SK-N-SH (cell line): ENCODE measurements at regions not wholly inside any gene's neighbourhood (a gene's known extent, or its start where the extent isn't known, plus 50 kb on each side); places are given as distances from the start of the nearest gene placed in this dataset.

Experiments used
- CTCF ChIA-PET: fragments of 300-600, 350-600 bp; formaldehyde crosslinking; extraction: SDS; loops from one replicate; lab custom pipeline; 2021; lab: Yijun Ruan, JAX
- POLR2A ChIA-PET: fragments of 350-600 bp; sonication (Branson Sonifier 250); formaldehyde crosslinking; extraction: SDS; loops from one replicate; lab custom pipeline; 2020; ENCODE audit warnings: antibody characterized with exemption, inconsistent platforms; lab: Yijun Ruan, JAX
- DNase-seq: peaks from one replicate; pipeline ENCODE4 v3.0.0; 2012
- H2AFZ ChIP-seq: fragments of 200-600 bp; sonication (generic); 2 replicates; pipeline ENCODE4 v1.8.1; 2016; ENCODE audit warnings: antibody characterized with exemption, mild to moderate bottlenecking, low read depth
- H3F3A ChIP-seq: fragments of 200-600 bp; sonication (generic); replicated peaks from 2 replicates; pipeline ENCODE3; 2016; ENCODE audit warnings: antibody characterized with exemption, mild to moderate bottlenecking; ENCODE audit not compliant: insufficient read depth
- H3K27ac ChIP-seq, 2 experiments: fragments of 200-500 bp in 1 of 2; fragments of 200-600 bp in 1 of 2; sonication (Bioruptor generic) in 1 of 2; sonication (generic), shearing (Covaris generic) in 1 of 2; 2 replicates each; pipeline versions ENCODE4 v1.5.1 to v1.6.1; 2014 to 2016; ENCODE audit warnings: low read depth in 2 of 2, inconsistent platforms in 1 of 2, low read length in 1 of 2, mild to moderate bottlenecking in 1 of 2, mixed read lengths in 1 of 2
- H3K27me3 ChIP-seq: fragments of 200-600 bp; sonication (generic), shearing (Covaris generic); 2 replicates; pipeline ENCODE4 v1.6.1; 2016; ENCODE audit warnings: mixed run types; ENCODE audit not compliant: insufficient read depth
- H3K36me3 ChIP-seq, 2 experiments: fragments of 200-500 bp in 1 of 2; fragments of 200-600 bp in 1 of 2; sonication (Bioruptor generic) in 1 of 2; sonication (generic) in 1 of 2; replicated peaks in 1 of 2; 2 replicates each; pipeline versions ENCODE3 to v1.5.1; 2014 to 2016; ENCODE audit warnings: low read length in 1 of 2, mild to moderate bottlenecking in 1 of 2; ENCODE audit not compliant: insufficient read depth in 2 of 2, control insufficient read depth in 1 of 2
- H3K4me1 ChIP-seq, 2 experiments: fragments of 200-500 bp in 1 of 2; fragments of 200-600 bp in 1 of 2; sonication (Bioruptor generic) in 1 of 2; sonication (generic), shearing (Covaris generic) in 1 of 2; 2 replicates each; pipeline versions ENCODE4 v1.5.1 to v1.6.1; 2014 to 2016; ENCODE audit warnings: low read depth in 1 of 2, low read length in 1 of 2, mixed run types in 1 of 2; ENCODE audit not compliant: insufficient read depth in 2 of 2, control insufficient read depth in 1 of 2
- H3K4me2 ChIP-seq: fragments of 200-600 bp; sonication (generic), shearing (Covaris generic); 2 replicates; pipeline ENCODE4 v1.6.1; 2017; ENCODE audit warnings: mixed run types
- H3K4me3 ChIP-seq, 2 experiments: fragments of 200-500 bp in 1 of 2; fragments of 200-600 bp in 1 of 2; sonication (Bioruptor generic) in 1 of 2; sonication (generic), shearing (Covaris generic) in 1 of 2; 2 replicates each; pipeline versions ENCODE4 v1.5.1 to v1.8.1; 2014 to 2016; ENCODE audit warnings: low read depth in 2 of 2, inconsistent platforms in 1 of 2, low read length in 1 of 2, mild to moderate bottlenecking in 1 of 2, mixed read lengths in 1 of 2, moderate library complexity in 1 of 2
- H3K79me2 ChIP-seq: fragments of 200-600 bp; sonication (generic); 2 replicates; pipeline ENCODE4 v1.8.1; 2017; ENCODE audit warnings: mild to moderate bottlenecking; ENCODE audit not compliant: insufficient read depth
- H3K9ac ChIP-seq: fragments of 200-600 bp; sonication (generic); 2 replicates; pipeline ENCODE4 v1.6.1; 2017; ENCODE audit warnings: mixed run types
- H3K9me2 ChIP-seq: fragments of 200-600 bp; sonication (generic); 2 replicates; pipeline ENCODE4 v1.6.1; 2017; ENCODE audit warnings: mixed run types
- H3K9me3 ChIP-seq: fragments of 200-600 bp; sonication (generic); 2 replicates; pipeline ENCODE4 v1.6.1; 2017; ENCODE audit warnings: mixed run types, mild to moderate bottlenecking, moderate library complexity
- H4K20me1 ChIP-seq: fragments of 200-600 bp; sonication (generic); 2 replicates; pipeline ENCODE4 v1.6.1; 2017; ENCODE audit warnings: mild to moderate bottlenecking, mixed run types; ENCODE audit not compliant: insufficient read depth
- CHD2 ChIP-seq: fragments of 150-350 bp; IDR thresholded peaks from 2 replicates; pipeline ENCODE4 v1.6.1; 2018; ENCODE audit warnings: low read length; ENCODE audit not compliant: partially characterized antibody
- EP300 ChIP-seq, 2 experiments: IDR thresholded peaks; 2 replicates each; pipeline versions ENCODE4 v1.4.0 to v1.6.1; 2012; ENCODE audit warnings: borderline replicate concordance in 1 of 2, low read depth in 1 of 2, low read length in 1 of 2
- EZH2phosphoT487 ChIP-seq: fragments of 200-600 bp; sonication (generic); IDR thresholded peaks from 2 replicates; pipeline ENCODE4 v1.6.1; 2017; ENCODE audit warnings: low read depth, mixed run types, mild to moderate bottlenecking, antibody characterized with exemption, moderate library complexity, borderline replicate concordance
- FOSL2 ChIP-seq: IDR thresholded peaks from 2 replicates; pipeline ENCODE4 v1.4.0; 2012; ENCODE audit warnings: low read depth, mild to moderate bottlenecking, moderate library complexity, borderline replicate concordance
- GATA2 ChIP-seq: sonication (generic); formaldehyde crosslinking; IDR thresholded peaks from 2 replicates; pipeline ENCODE4 v1.5.0; 2020; ENCODE audit warnings: mild to moderate bottlenecking, missing genetic modification reagents
- JUND ChIP-seq: IDR thresholded peaks from 2 replicates; pipeline ENCODE4 v1.4.0; 2012
- MXI1 ChIP-seq: IDR thresholded peaks from 2 replicates; pipeline ENCODE4 v1.6.1; 2012; ENCODE audit warnings: mild to moderate bottlenecking, low read depth, low read length, improper control_type of control experiment
- NFIC ChIP-seq: IDR thresholded peaks from 2 replicates; pipeline ENCODE4 v1.4.0; 2012; ENCODE audit warnings: borderline replicate concordance
- NRF1 ChIP-seq: IDR thresholded peaks from 2 replicates; pipeline ENCODE4 v1.6.1; 2012; ENCODE audit warnings: low read depth, mild to moderate bottlenecking, low read length
- POLR2AphosphoS5 ChIP-seq: IDR thresholded peaks from 2 replicates; pipeline ENCODE4 v1.6.1; 2012; ENCODE audit warnings: low read depth, low read length
- RAD21 ChIP-seq: IDR thresholded peaks from 2 replicates; pipeline ENCODE4 v1.6.1; 2012; ENCODE audit warnings: mild to moderate bottlenecking, low read length
- RCOR1 ChIP-seq: fragments of 150-350 bp; IDR thresholded peaks from 2 replicates; pipeline ENCODE4 v1.6.1; 2017; ENCODE audit warnings: antibody characterized with exemption, low read length
- RFX5 ChIP-seq: IDR thresholded peaks from 2 replicates; pipeline ENCODE4 v1.6.1; 2012; ENCODE audit warnings: mild to moderate bottlenecking, improper control_type of control experiment, low read length
- SIN3A ChIP-seq: IDR thresholded peaks from 2 replicates; pipeline ENCODE4 v1.6.1; 2012; ENCODE audit warnings: low read depth, mild to moderate bottlenecking, low read length, moderate library complexity, borderline replicate concordance
- SMC3 ChIP-seq: IDR thresholded peaks from 2 replicates; pipeline ENCODE4 v1.6.1; 2012; ENCODE audit warnings: low read depth, low read length, improper control_type of control experiment
- YY1 ChIP-seq: IDR thresholded peaks from 2 replicates; pipeline ENCODE4 v1.4.0; 2012; ENCODE audit warnings: low read depth, mild to moderate bottlenecking
- WGBS: methylation state at CpG from one replicate; pipeline ENCODE4 v1.1.6; 2017; ENCODE audit warnings: low lambda C conversion rate; 5-methylcytosine and 5-hydroxymethylcytosine counted together
- TF ChIP-seq, protein P1 (sequence below): IDR thresholded peaks from 2 replicates; pipeline ENCODE4 v1.4.0; 2012; ENCODE audit warnings: low read depth
- TF ChIP-seq, protein P2 (sequence below): fragments of 150-350 bp; IDR thresholded peaks from 2 replicates; pipeline ENCODE4 v1.6.1; 2016; ENCODE audit warnings: mild to moderate bottlenecking, low read depth, low read length
- TF ChIP-seq, protein P3 (sequence below): IDR thresholded peaks from 2 replicates; pipeline ENCODE4 v1.4.0; 2012; ENCODE audit warnings: low read depth, borderline replicate concordance
- TF ChIP-seq, protein P4 (sequence below): IDR thresholded peaks from 2 replicates; pipeline ENCODE4 v1.6.1; 2012; ENCODE audit warnings: mild to moderate bottlenecking, low read depth, low read length, moderate library complexity

DNA sequence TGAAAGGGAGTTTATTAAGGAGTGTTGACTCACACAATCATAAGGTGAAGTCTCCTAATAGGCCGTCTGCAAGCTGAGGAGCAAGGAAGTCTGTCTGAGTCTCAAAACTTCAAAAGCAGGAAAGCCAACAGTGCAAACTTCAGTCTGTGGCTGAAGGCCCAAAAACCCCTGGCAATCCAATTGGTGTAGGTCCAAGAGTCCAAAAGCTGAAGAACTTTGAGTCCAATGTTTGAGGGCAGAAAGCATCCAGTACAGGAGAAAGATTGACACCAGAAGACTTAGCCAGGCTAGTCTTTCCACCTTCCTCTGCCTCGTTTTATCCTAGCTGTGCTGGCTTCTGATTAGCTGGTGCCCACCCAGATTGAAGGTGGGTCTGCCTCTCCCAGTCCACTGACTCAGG, 535.2 kb downstream of the ARAP2 start:
- no peaks in the 10 kb centered on the region for H3K27me3 ChIP-seq
- 7% methylated on average over 2 of the region's 2 CpGs for WGBS
- H3K9me3 ChIP-seq, result no peaks in the 10 kb centered on the region; the same call in 1 of the 2 replicates

DNA sequence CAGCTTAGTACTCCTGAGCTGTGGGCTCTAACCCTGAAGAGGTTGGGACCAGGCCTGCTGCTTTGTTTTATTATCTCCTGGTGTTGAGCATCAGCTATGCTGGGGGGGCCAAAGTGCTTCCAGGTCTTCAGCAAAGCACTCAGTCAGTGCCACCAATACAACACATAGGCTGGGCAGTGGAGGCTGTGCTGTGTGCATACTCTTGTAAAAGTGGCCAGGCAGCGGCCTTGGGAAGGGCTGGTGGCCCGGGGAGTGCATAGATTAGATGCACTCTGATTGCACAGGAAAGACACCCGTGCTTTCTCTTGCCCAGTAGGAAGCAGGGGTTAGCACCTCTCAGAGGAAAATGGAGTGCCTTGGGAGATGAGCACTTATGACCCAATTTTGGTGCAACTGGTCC, 534.0 kb downstream of the ARAP2 start:
- WGBS, result 0% methylated on average over 1 of the region's 3 CpGs
- H3K9me3 ChIP-seq, result no peaks in the 10 kb centered on the region; the same call in 1 of the 2 replicates
- H3K27me3 ChIP-seq, result no peaks in the 10 kb centered on the region
- ChIA-PET POLR2A (no interaction called here), CTCF (no interaction called here)
- H4K20me1 ChIP-seq, result no peaks in the 10 kb centered on the region
- H3K79me2 ChIP-seq, result no peaks in the 10 kb centered on the region
- no peak overlapping the region for H3K9ac ChIP-seq
- H3K4me2 ChIP-seq, result no peak overlapping the region
- no peaks in the 10 kb centered on the region for H3K4me1 ChIP-seq
- H3K4me3 ChIP-seq, result no peak overlapping the region
- H3K36me3 ChIP-seq, result no peaks in the 10 kb centered on the region
- no peak overlapping the region for H3K27ac ChIP-seq
- no peaks in the 10 kb centered on the region for H3K9me2 ChIP-seq
- H3F3A ChIP-seq, result no peaks in the 10 kb centered on the region
- no peak overlapping the region for H2AFZ ChIP-seq
- no peak for DNase-seq
- no peak for TF ChIP-seq EZH2phosphoT487
- TF ChIP-seq, protein P1, sequence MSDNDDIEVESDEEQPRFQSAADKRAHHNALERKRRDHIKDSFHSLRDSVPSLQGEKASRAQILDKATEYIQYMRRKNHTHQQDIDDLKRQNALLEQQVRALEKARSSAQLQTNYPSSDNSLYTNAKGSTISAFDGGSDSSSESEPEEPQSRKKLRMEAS, result no peak
- no peak for TF ChIP-seq MXI1
- TF ChIP-seq JUND, result no peak
- no peak for TF ChIP-seq NRF1
- no peak for TF ChIP-seq CHD2
- no peak for TF ChIP-seq EP300 (IDR thresholded peaks at IDR 0.05; ENCODE audit: borderline replicate concordance in 1 of 2, low read depth in 1 of 2, low read length in 1 of 2)
- TF ChIP-seq, protein P2, sequence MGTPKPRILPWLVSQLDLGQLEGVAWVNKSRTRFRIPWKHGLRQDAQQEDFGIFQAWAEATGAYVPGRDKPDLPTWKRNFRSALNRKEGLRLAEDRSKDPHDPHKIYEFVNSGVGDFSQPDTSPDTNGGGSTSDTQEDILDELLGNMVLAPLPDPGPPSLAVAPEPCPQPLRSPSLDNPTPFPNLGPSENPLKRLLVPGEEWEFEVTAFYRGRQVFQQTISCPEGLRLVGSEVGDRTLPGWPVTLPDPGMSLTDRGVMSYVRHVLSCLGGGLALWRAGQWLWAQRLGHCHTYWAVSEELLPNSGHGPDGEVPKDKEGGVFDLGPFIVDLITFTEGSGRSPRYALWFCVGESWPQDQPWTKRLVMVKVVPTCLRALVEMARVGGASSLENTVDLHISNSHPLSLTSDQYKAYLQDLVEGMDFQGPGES, result no peak
- no peak for TF ChIP-seq RAD21

More for the DNA sequence above, 535.2 kb downstream of the ARAP2 start:
- no peaks in the 10 kb centered on the region for H3K79me2 ChIP-seq
- no peak for DNase-seq
- no peak overlapping the region for H3K4me2 ChIP-seq
- no peak for TF ChIP-seq NFIC
- no peak for TF ChIP-seq RCOR1
- TF ChIP-seq FOSL2, result no peak
- no peak for TF ChIP-seq GATA2
- no peak for TF ChIP-seq SMC3
- no peak for TF ChIP-seq MXI1
- TF ChIP-seq, protein P3, sequence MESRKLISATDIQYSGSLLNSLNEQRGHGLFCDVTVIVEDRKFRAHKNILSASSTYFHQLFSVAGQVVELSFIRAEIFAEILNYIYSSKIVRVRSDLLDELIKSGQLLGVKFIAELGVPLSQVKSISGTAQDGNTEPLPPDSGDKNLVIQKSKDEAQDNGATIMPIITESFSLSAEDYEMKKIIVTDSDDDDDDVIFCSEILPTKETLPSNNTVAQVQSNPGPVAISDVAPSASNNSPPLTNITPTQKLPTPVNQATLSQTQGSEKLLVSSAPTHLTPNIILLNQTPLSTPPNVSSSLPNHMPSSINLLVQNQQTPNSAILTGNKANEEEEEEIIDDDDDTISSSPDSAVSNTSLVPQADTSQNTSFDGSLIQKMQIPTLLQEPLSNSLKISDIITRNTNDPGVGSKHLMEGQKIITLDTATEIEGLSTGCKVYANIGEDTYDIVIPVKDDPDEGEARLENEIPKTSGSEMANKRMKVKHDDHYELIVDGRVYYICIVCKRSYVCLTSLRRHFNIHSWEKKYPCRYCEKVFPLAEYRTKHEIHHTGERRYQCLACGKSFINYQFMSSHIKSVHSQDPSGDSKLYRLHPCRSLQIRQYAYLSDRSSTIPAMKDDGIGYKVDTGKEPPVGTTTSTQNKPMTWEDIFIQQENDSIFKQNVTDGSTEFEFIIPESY, result no peak
- TF ChIP-seq, protein P4, sequence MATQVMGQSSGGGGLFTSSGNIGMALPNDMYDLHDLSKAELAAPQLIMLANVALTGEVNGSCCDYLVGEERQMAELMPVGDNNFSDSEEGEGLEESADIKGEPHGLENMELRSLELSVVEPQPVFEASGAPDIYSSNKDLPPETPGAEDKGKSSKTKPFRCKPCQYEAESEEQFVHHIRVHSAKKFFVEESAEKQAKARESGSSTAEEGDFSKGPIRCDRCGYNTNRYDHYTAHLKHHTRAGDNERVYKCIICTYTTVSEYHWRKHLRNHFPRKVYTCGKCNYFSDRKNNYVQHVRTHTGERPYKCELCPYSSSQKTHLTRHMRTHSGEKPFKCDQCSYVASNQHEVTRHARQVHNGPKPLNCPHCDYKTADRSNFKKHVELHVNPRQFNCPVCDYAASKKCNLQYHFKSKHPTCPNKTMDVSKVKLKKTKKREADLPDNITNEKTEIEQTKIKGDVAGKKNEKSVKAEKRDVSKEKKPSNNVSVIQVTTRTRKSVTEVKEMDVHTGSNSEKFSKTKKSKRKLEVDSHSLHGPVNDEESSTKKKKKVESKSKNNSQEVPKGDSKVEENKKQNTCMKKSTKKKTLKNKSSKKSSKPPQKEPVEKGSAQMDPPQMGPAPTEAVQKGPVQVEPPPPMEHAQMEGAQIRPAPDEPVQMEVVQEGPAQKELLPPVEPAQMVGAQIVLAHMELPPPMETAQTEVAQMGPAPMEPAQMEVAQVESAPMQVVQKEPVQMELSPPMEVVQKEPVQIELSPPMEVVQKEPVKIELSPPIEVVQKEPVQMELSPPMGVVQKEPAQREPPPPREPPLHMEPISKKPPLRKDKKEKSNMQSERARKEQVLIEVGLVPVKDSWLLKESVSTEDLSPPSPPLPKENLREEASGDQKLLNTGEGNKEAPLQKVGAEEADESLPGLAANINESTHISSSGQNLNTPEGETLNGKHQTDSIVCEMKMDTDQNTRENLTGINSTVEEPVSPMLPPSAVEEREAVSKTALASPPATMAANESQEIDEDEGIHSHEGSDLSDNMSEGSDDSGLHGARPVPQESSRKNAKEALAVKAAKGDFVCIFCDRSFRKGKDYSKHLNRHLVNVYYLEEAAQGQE, result no peak
- TF ChIP-seq POLR2AphosphoS5, result no peak
- TF ChIP-seq YY1, result no peak
- TF ChIP-seq RFX5, result no peak
- TF ChIP-seq, protein P1, result no peak
- no peak for TF ChIP-seq SIN3A
- no peak overlapping the region for H3K27ac ChIP-seq
- CTCF ChIA-PET, result no interaction called here
- POLR2A ChIA-PET, result no interaction called here
- no peak overlapping the region for H2AFZ ChIP-seq
- no peaks in the 10 kb centered on the region for H3K4me1 ChIP-seq
- no peak overlapping the region for H3K4me3 ChIP-seq
- H3K9ac ChIP-seq, result no peak overlapping the region
- no peaks in the 10 kb centered on the region for H3K9me2 ChIP-seq
- no peaks in the 10 kb centered on the region for H3F3A ChIP-seq
- no peaks in the 10 kb centered on the region for H3K36me3 ChIP-seq
- no peaks in the 10 kb centered on the region for H4K20me1 ChIP-seq
